ENCODE measurements at regions not wholly inside any gene's neighbourhood (a gene's known extent, or its start where the extent isn't known, plus 50 kb on each side); places are given as distances from the start of the nearest gene placed in this dataset.

GRCh38 chr2:239629926-239630617 is 229.3 kb upstream of the HDAC4 start:
- DNase-seq (ENCODE audit: low spot score in 2 of 2) = no peak

DNA sequence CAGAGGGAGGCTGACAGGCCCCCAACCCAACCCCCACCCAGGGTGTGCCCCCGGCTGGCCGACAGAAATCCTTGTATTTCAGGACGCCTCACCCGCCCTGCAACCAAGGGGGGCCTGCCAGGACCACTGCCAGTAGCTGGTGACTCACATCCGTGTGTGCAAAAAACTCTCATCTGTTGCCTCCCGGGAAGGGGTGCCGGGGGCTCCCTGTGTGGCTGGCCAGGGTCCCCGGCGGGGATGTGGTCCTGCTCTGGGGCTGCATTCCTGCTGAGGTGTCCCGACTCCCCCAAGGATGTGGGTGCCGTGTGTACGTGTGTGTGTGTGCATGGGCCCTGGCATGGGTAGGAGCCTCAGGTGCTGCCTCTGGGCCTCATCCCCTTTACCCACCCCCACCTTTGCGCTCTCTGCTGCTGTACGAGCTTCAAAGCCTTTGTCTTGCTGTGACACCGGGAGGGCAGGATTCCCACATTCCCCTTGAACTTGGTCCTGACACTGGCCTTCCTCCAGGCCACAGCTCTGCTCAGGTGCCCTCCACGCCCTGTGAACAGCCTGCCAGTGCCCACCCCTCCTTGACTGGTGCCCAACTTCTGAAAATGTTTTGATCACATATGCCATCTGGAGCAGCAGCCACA is 226.3 kb upstream of the HDAC4 start:
- no peak for FAIRE-seq
- DNase-seq (ENCODE audit: low spot score in 2 of 2) = no peak

More at GRCh38 chr2:239629926-239630617, 229.3 kb upstream of the HDAC4 start:
- FAIRE-seq = no peak

DNA sequence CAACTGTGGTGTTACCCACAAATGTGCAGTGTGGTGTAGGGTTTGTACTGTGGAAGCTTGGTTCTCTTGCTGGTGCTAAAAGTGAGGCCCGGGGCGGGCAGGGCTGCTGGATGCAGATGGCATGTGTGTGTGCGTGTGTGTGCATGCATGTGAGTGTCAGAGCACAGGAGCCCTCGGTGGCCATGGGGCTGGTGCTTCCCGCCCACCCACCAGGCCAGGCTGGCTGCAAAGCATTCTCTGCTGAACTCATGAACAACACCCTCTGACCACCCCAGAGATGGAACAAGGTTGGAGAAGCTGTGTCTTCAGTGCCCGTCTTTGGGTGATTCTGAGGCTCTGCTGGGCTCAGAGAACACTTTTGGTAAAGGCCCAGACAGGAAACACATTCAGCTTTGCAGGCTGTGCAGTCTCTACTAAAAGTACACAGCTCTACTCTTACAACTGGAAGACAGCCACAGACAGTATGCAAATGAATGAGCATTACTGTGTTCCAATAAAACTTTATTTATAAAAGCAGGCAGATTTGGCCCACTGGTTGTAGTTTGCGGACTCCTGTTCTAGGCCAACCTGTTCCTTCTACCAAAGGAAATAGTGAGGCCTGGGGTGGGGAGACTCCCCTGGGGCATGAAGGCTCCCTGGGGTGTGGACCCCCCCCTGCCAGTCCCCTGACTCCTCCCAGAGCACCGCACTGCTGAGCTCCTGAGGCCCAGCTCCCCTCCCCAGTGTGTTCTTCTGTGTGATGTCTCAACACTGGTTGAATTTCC is 225.3 kb upstream of the HDAC4 start:
- FAIRE-seq = no peak
- no peak for DNase-seq (ENCODE audit: low spot score in 2 of 2)

DNA sequence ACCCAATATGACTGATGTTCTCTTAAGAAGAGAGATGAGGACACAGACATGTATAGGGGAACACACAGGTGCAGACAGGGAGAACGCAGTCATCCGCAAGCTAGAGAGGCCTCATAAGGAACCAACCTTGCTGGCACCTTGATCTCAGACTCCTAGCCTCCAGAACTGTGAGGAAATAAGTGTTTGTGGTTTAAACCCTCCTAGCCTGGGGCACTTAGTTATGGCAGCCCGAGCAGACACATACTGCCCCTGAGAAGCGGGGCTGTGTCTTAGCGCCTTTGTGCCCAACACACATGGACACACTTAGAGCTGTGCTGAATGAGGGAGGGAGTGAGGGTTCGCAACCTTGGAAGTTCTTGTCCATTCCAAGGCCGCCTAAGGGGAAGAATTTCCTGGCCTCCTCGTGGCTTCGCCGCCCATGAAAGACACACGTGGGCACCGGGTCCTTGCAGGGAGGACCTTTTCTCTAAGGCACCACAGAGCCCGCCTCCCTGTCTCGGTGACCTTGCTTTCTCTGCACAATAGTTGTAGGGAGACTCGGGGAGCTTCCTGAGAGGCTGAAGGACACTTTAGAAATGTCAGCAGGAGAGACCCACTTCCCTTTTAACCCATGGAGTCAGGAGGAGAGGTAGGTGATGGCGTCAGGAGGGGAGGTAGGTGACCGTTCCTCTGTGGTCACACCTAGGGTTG is 224.5 kb upstream of the HDAC4 start:
- no peak for DNase-seq (ENCODE audit: low spot score in 2 of 2)
- no peak for FAIRE-seq

DNA sequence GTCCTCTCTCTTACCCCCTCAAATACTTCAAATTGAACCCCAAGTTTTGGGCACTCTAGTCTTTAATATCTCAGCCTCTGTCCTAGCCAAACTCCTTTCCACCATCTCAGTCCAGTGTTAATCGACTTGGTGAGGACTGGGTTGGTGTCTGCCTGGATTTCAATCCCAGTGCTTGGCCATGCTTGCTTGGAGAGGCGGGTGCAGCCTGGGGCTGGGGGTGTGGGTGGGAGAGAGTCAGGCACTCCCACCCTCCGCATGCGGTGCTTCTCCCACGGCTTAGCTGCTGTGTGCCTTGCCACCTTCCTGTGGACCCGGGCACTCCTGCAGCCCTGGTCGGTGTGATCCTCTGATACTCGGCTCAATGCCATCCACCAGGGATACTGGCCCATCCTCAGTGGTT is 220.8 kb upstream of the HDAC4 start:
- FAIRE-seq (no peak), DNase-seq (ENCODE audit: low spot score in 2 of 2) (no peak)

DNA sequence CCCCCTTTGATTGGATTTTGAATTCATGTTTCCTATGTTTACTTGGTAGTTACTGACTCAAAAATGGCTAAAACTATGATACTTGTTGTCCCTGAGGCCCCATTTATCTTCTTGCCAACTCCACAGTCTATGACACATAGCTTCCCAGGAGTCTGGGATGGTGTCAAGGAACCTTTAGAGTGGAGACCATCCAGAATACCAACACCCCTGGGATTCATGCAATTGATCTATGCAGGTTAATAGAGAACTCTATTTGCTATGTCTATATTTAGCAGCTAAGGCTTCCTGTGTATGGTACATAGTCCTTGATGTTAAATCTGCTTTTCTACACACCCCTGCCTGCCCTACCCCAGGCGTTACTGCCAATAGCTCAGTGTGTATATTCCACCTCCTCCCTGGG is 218.5 kb upstream of the HDAC4 start:
- FAIRE-seq (no peak), DNase-seq (ENCODE audit: low spot score in 2 of 2) (no peak)

- FAIRE-seq (no peak), DNase-seq (ENCODE audit: low spot score in 2 of 2) (no peak)
Observed at GRCh38 chr2:239616729-239617128, 215.9 kb upstream of the HDAC4 start.

- FAIRE-seq (no peak), DNase-seq (ENCODE audit: low spot score in 2 of 2) (no peak)
Observed at GRCh38 chr2:239612133-239612532, 211.3 kb upstream of the HDAC4 start.

- FAIRE-seq = no peak
Observed at GRCh38 chr2:239611222-239611795, 210.5 kb upstream of the HDAC4 start.

DNA sequence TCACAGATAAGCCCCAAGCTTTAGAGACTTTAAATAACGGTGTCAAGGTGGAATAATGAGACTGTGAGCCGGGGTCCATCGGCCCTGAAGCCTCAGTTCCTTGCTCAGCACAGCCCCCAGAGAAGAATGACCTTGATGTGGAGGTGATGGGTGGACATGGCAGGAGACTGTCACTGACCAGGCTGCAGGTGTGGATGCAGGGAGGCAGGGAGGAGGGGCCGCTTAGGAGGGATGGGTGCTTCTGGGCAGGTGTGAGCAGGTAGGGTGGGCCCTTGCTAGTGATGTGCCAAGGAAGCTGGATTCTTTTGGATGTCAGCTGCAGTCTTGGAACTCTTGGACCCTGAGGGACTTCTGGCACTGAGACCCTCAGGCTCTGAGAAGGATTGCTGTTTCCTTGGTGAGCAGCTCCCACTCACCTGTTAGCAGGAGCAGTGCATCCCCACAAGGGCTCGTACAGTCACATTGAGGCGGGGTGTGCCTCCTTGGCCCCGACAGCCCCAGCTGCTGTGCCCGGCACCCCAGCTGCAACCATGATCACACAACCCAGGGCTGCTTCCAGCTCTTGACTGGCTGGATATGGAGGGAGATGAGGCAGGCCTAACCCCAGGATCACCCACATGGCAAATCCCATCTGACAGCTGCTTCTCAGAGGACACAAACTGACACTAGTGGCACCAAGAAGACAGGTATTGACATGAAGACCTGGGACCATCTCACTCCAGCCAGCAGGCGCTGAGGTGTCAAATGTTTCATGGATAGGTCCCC is 209.8 kb upstream of the HDAC4 start:
- FAIRE-seq = no peak
- no peak for DNase-seq (ENCODE audit: low spot score in 2 of 2)

More at GRCh38 chr2:239611222-239611795, 210.5 kb upstream of the HDAC4 start:
- no peak for DNase-seq (ENCODE audit: low spot score in 2 of 2)

GRCh38 chr2:239609607-239610310 is 208.9 kb upstream of the HDAC4 start:
- FAIRE-seq = no peak
- DNase-seq (ENCODE audit: low spot score in 2 of 2) = no peak

GRCh38 chr2:239609162-239609561 is 208.3 kb upstream of the HDAC4 start:
- DNase-seq (ENCODE audit: low spot score in 2 of 2) (no peak), FAIRE-seq (no peak)

GRCh38 chr2:239608723-239609122 is 207.9 kb upstream of the HDAC4 start:
- DNase-seq (ENCODE audit: low spot score in 2 of 2) (no peak), FAIRE-seq (no peak)

DNA sequence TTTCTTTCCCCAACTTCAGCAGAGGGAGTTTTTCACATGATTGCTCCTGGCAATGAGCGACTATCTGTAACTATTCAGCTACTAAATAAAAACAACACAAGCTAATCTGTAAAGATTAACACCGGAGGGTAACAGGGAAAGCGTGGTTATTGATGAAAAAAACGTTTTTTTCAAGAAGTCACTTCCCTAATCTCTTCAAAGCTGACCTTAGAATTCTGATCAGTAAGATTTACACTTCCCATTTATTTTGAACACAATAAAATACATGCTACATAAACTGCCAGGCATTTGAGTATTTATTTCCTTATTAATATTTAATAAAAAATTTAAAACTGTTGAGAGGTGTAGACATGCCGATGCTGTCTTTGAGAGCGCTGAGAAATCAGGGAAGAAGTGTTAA is 207.4 kb upstream of the HDAC4 start:
- DNase-seq (ENCODE audit: low spot score in 2 of 2) (no peak), FAIRE-seq (no peak)

GRCh38 chr2:239607517-239608191 is 206.8 kb upstream of the HDAC4 start:
- DNase-seq (ENCODE audit: low spot score in 2 of 2) = no peak
- no peak for FAIRE-seq

- FAIRE-seq = no peak
- no peak for DNase-seq (ENCODE audit: low spot score in 2 of 2)
Observed at GRCh38 chr2:239606741-239607516, 206.1 kb upstream of the HDAC4 start.

- FAIRE-seq = no peak
- no peak for DNase-seq (ENCODE audit: low spot score in 2 of 2)
Observed at GRCh38 chr2:239605976-239606375, 205.2 kb upstream of the HDAC4 start.

GRCh38 chr2:239605409-239605808 is 204.6 kb upstream of the HDAC4 start:
- DNase-seq (ENCODE audit: low spot score in 2 of 2) (no peak), FAIRE-seq (no peak)

Data from frontal cortex (tissue), 3 donors.